SU-DHL-6 (cell line): ENCODE measurements at regions not wholly inside any gene's neighbourhood (a gene's known extent, or its start where the extent isn't known, plus 50 kb on each side); places are given as distances from the start of the nearest gene placed in this dataset.

ENCODE experiments used
- CTCF ChIP-seq: fragments of 200-600 bp; sonication (generic); IDR thresholded peaks from one replicate; pipeline ENCODE4 v1.5.1; 2017; ENCODE audit warnings: antibody characterized with exemption, mild to moderate bottlenecking, low read length, moderate library complexity; ENCODE audit not compliant: insufficient read depth, poor library complexity, severe bottlenecking
- EZH2phosphoT487 ChIP-seq: fragments of 200-600 bp; sonication (generic), shearing (Covaris generic); conservative IDR thresholded peaks from 2 replicates; pipeline ENCODE4 v1.6.1; 2018; ENCODE audit warnings: mild to moderate bottlenecking, antibody characterized with exemption, low read length, moderate library complexity, mixed read lengths

- no peak for TF ChIP-seq CTCF
- no peak for TF ChIP-seq EZH2phosphoT487
Measured at GRCh38 chr6:81948861-81949260, 196.4 kb upstream of the TENT5A start.
